HG02571 (cell line): ENCODE measurements at regions not wholly inside any gene's neighbourhood (a gene's known extent, or its start where the extent isn't known, plus 50 kb on each side); places are given as distances from the start of the nearest gene placed in this dataset.

ENCODE experiments used
- ATAC-seq: cut with Tn5 transposase; IDR thresholded peaks from one replicate; pipeline ENCODE4 v1.9.1; 2021; ENCODE audit warnings: mild to moderate bottlenecking, moderate library complexity; ENCODE audit not compliant: unreplicated experiment

- no peak for ATAC-seq
Observed at GRCh38 chr12:43294916-43295315, 257.1 kb downstream of the ADAMTS20 start.

GRCh38 chr12:43294147-43294546, 257.9 kb downstream of the ADAMTS20 start:
- ATAC-seq = no peak

GRCh38 chr12:43293396-43293795, 258.6 kb downstream of the ADAMTS20 start:
- ATAC-seq = no peak

GRCh38 chr12:43292699-43293098, 259.3 kb downstream of the ADAMTS20 start:
- no peak for ATAC-seq

GRCh38 chr12:43291516-43291915, 260.5 kb downstream of the ADAMTS20 start:
- ATAC-seq = no peak

GRCh38 chr12:43290836-43291235, 261.2 kb downstream of the ADAMTS20 start:
- ATAC-seq = no peak

- ATAC-seq = no peak
Observed at GRCh38 chr12:43289426-43289801, 262.6 kb downstream of the ADAMTS20 start.

- no peak for ATAC-seq
Observed at GRCh38 chr12:43288671-43289425, 263.2 kb downstream of the ADAMTS20 start.

- no peak for ATAC-seq
Observed at GRCh38 chr12:43287706-43288383, 264.2 kb downstream of the ADAMTS20 start.

- ATAC-seq = no peak
Observed at GRCh38 chr12:43286986-43287385, 265.0 kb downstream of the ADAMTS20 start.

GRCh38 chr12:43285159-43285598, 266.8 kb downstream of the ADAMTS20 start:
- ATAC-seq = peak; percentile 85

- no peak for ATAC-seq
Observed at GRCh38 chr12:43284486-43285158, 267.4 kb downstream of the ADAMTS20 start.

GRCh38 chr12:43283206-43283605, 268.8 kb downstream of the ADAMTS20 start:
- no peak for ATAC-seq

- ATAC-seq = no peak
Observed at GRCh38 chr12:43282106-43282505, 269.9 kb downstream of the ADAMTS20 start.

- ATAC-seq = no peak
Observed at GRCh38 chr12:43281563-43281962, 270.4 kb downstream of the ADAMTS20 start.

- no peak for ATAC-seq
Observed at GRCh38 chr12:43278541-43278832, 273.5 kb downstream of the ADAMTS20 start.

GRCh38 chr12:43277651-43278540, 274.1 kb downstream of the ADAMTS20 start:
- peak; percentile 83 for ATAC-seq

GRCh38 chr12:43273467-43273866, 278.5 kb downstream of the ADAMTS20 start:
- ATAC-seq = no peak

GRCh38 chr12:43271659-43272058, 280.3 kb downstream of the ADAMTS20 start:
- ATAC-seq = no peak

GRCh38 chr12:43267818-43268217, 284.2 kb downstream of the ADAMTS20 start:
- ATAC-seq = no peak

GRCh38 chr12:43261701-43262100, 290.3 kb downstream of the ADAMTS20 start:
- ATAC-seq = no peak
